OCI-LY7 (cell line): ENCODE measurements at regions not wholly inside any gene's neighbourhood (a gene's known extent, or its start where the extent isn't known, plus 50 kb on each side); places are given as distances from the start of the nearest gene placed in this dataset.

Experiments
- BruUV-seq: library from RNA; stranded (reverse); fragments of 400-500 nt; replicated peaks from 2 replicates; lab custom pipeline; 2021; lab: Mats Ljungman, UMichigan
- CTCF ChIA-PET: fragments of 300-600 bp; sonication (Branson Sonifier 250); formaldehyde crosslinking; loops from one replicate; lab custom pipeline; 2022; ENCODE audit warnings: antibody characterized with exemption; ENCODE audit not compliant: unreplicated experiment; lab: Charles Lee
- POLR2A ChIA-PET: fragments of 300-600 bp; sonication (Branson Sonifier 250); formaldehyde crosslinking; loops from one replicate; lab custom pipeline; 2022; ENCODE audit warnings: antibody characterized with exemption; lab: Charles Lee
- DNase-seq: peaks from one replicate; pipeline ENCODE4 v3.0.0-alpha.2; 2015; ENCODE audit warnings: low spot score
- H2AFZ ChIP-seq: fragments of 200-600 bp; sonication (generic), shearing (Covaris generic); 2 replicates; pipeline ENCODE4 v1.6.1; 2014; ENCODE audit warnings: mild to moderate bottlenecking, antibody characterized with exemption, low read length, moderate library complexity
- H3K27ac ChIP-seq: fragments of 200-600 bp; sonication (generic); 2 replicates; pipeline ENCODE4 v1.5.1; 2014; ENCODE audit warnings: mixed run types, low read depth, mild to moderate bottlenecking, moderate library complexity, low read length, inconsistent platforms; ENCODE audit not compliant: poor library complexity, severe bottlenecking
- H3K36me3 ChIP-seq: fragments of 200-600 bp; sonication (generic); 2 replicates; pipeline ENCODE4 v1.6.1; 2014; ENCODE audit warnings: mild to moderate bottlenecking, antibody characterized with exemption, low read length, moderate library complexity, mixed read lengths; ENCODE audit not compliant: insufficient read depth
- H3K4me1 ChIP-seq: fragments of 200-600 bp; sonication (generic); 2 replicates; pipeline ENCODE4 v1.5.1; 2014; ENCODE audit warnings: mild to moderate bottlenecking, low read length; ENCODE audit not compliant: insufficient read depth, poor library complexity, severe bottlenecking
- H3K4me2 ChIP-seq: fragments of 200-600 bp; sonication (generic); 2 replicates; pipeline ENCODE4 v1.6.1; 2014; ENCODE audit warnings: mild to moderate bottlenecking, low read length
- H3K4me3 ChIP-seq: fragments of 200-600 bp; sonication (generic); 2 replicates; pipeline ENCODE4 v1.5.1; 2014; ENCODE audit warnings: mild to moderate bottlenecking, low read depth, low read length; ENCODE audit not compliant: poor library complexity, severe bottlenecking
- H3K79me2 ChIP-seq: fragments of 200-600 bp; sonication (generic); 2 replicates; pipeline ENCODE4 v1.6.1; 2016; ENCODE audit warnings: low read depth, mild to moderate bottlenecking, low read length, moderate library complexity, mixed read lengths; ENCODE audit not compliant: insufficient read depth
- H3K9me2 ChIP-seq: fragments of 200-600 bp; sonication (generic); 2 replicates; pipeline ENCODE4 v1.6.1; 2016; ENCODE audit warnings: mild to moderate bottlenecking, low read length, mixed read lengths; ENCODE audit not compliant: insufficient read depth
- H3K9me3 ChIP-seq: fragments of 200-600 bp; sonication (generic); 2 replicates; pipeline ENCODE4 v1.6.1; 2014; ENCODE audit warnings: mild to moderate bottlenecking, mixed run types, low read length, mixed read lengths
- H4K20me1 ChIP-seq: fragments of 200-600 bp; sonication (generic); 2 replicates; pipeline ENCODE4 v1.6.1; 2014; ENCODE audit warnings: mild to moderate bottlenecking, antibody characterized with exemption, low read length, moderate library complexity, mixed read lengths; ENCODE audit not compliant: insufficient read depth
- CTCF ChIP-seq: fragments of 200-600 bp; sonication (generic); conservative IDR thresholded peaks from 2 replicates; pipeline ENCODE4 v1.5.1; 2014; ENCODE audit warnings: mild to moderate bottlenecking, antibody characterized with exemption, low read length, moderate library complexity, mixed read lengths
- EZH2phosphoT487 ChIP-seq: fragments of 200-600 bp; sonication (generic); IDR thresholded peaks from 2 replicates; pipeline ENCODE4 v1.6.1; 2018; ENCODE audit warnings: low read depth, borderline replicate concordance, mild to moderate bottlenecking, mixed run types, antibody characterized with exemption, low read length, moderate library complexity, mixed read lengths
- intact Hi-C: fragments of 100-400 bp; cut with micrococcal nuclease; formaldehyde crosslinking; loops from one replicate; pipeline ENCODE4 v1.10.0; 2022; ENCODE audit not compliant: unreplicated experiment

GRCh38 chr15:95444860-95445259 lies 885.6 kb upstream of the NR2F2 start:
- Histone ChIP-seq H4K20me1 (no peaks in the 10 kb centered on the region), H3K4me1 (no peaks in the 10 kb centered on the region), H2AFZ (no peak overlapping the region), H3K9me2 (no peaks in the 10 kb centered on the region), H3K36me3 (no peaks in the 10 kb centered on the region), H3K79me2 (no peaks in the 10 kb centered on the region), H3K4me2 (no peak overlapping the region), H3K4me3 (no peak overlapping the region), H3K9me3 (no peaks in the 10 kb centered on the region), H3K27ac (no peak overlapping the region)
- no peak for DNase-seq
- ChIA-PET POLR2A (no interaction called here), CTCF (no interaction called here)
- no TSS peak for BruUV-seq
- intact Hi-C loops, result no loop called here
- TF ChIP-seq EZH2phosphoT487 (no peak), CTCF (no peak)

GRCh38 chr15:95446854-95447253 lies 883.6 kb upstream of the NR2F2 start:
- Histone ChIP-seq H3K4me2 (peak overlapping the region; percentile 26; the same call in 1 of the 2 replicates), H3K9me2 (no peaks in the 10 kb centered on the region; the same call in 1 of the 2 replicates), H2AFZ (no peak overlapping the region), H3K4me3 (no peak overlapping the region), H3K4me1 (no peaks in the 10 kb centered on the region), H3K9me3 (no peaks in the 10 kb centered on the region), H3K36me3 (no peaks in the 10 kb centered on the region), H3K79me2 (no peaks in the 10 kb centered on the region), H3K27ac (no peak overlapping the region), H4K20me1 (no peaks in the 10 kb centered on the region)
- no TSS peak for BruUV-seq
- TF ChIP-seq EZH2phosphoT487 (no peak), CTCF (no peak)
- peak; percentile 1 for DNase-seq
- CTCF ChIA-PET, result no interaction called here
- intact Hi-C loops, result no loop called here
- POLR2A ChIA-PET, result interaction anchor here (0.6 to 0.8 kb wide), 3 partner anchors 180 to 830 kb away, joined by 3 read pairs; no protein-coding TSS in a partner anchor

- ChIA-PET CTCF (no interaction called here), POLR2A (interaction anchor here (0.6 to 1.6 kb wide), 4 partner anchors 9 to 831 kb away, joined by 3 to 7 read pairs (median 3); no protein-coding TSS in a partner anchor)
- H3K4me3 ChIP-seq, result no peak overlapping the region
- H3K79me2 ChIP-seq, result no peaks in the 10 kb centered on the region
- H3K36me3 ChIP-seq, result no peaks in the 10 kb centered on the region
- TF ChIP-seq CTCF (no peak), EZH2phosphoT487 (no peak)
- no peak for DNase-seq
- no peak overlapping the region for H3K4me2 ChIP-seq
- BruUV-seq, result no TSS peak
- H4K20me1 ChIP-seq, result no peaks in the 10 kb centered on the region
- no peak overlapping the region for H3K27ac ChIP-seq
- intact Hi-C loops, result no loop called here
- no peaks in the 10 kb centered on the region for H3K9me3 ChIP-seq
- no peaks in the 10 kb centered on the region; the same call in 1 of the 2 replicates for H3K9me2 ChIP-seq
- H3K4me1 ChIP-seq, result no peaks in the 10 kb centered on the region
- H2AFZ ChIP-seq, result no peak overlapping the region
These were observed 883.0 kb upstream of the NR2F2 start for GRCh38 chr15:95447486-95447885.
